ENCODE measurements at regions not wholly inside any gene's neighbourhood (a gene's known extent, or its start where the extent isn't known, plus 50 kb on each side); places are given as distances from the start of the nearest gene placed in this dataset.
"Not testable (repeated sequence)": the region's sequence is repeated elsewhere in the genome, so short reads cannot be mapped to it uniquely, and the experiment has no call there.

GRCh38 chr3:26284503-26284902 lies 338.1 kb upstream of the LRRC3B start:
- not testable (repeated sequence) for H4K12ac ChIP-seq (ENCODE audit: low read depth, low read length); H3K23ac ChIP-seq (ENCODE audit: low read length); H2BK12ac ChIP-seq (ENCODE audit: low read length); H2AK5ac ChIP-seq (ENCODE audit: low read length); H3K27ac ChIP-seq (ENCODE audit: low read depth, low read length); H3K79me2 ChIP-seq (ENCODE audit: control insufficient read depth, insufficient read depth, low read length, poor library complexity); H3K4me2 ChIP-seq (ENCODE audit: low read length); H3K4ac ChIP-seq (ENCODE audit: low read depth, low read length); H2AFZ ChIP-seq (ENCODE audit: insufficient read depth, low read length, poor library complexity); H3K4me1 ChIP-seq (ENCODE audit: control insufficient read depth in 1 of 2, insufficient read depth in 2 of 2, low read length in 2 of 2); H3K14ac ChIP-seq (ENCODE audit: low read length); H2BK120ac ChIP-seq (ENCODE audit: insufficient read depth, low read length, poor library complexity); H3K9ac ChIP-seq (ENCODE audit: low read length); H3K9me3 ChIP-seq (ENCODE audit: insufficient read depth, low read depth, low read length); DNase-seq; H2BK5ac ChIP-seq (ENCODE audit: low read depth, low read length, poor library complexity); H3K18ac ChIP-seq (ENCODE audit: low read length); H3K4me3 ChIP-seq (ENCODE audit: low read depth, low read length); H3K36me3 ChIP-seq (ENCODE audit: control insufficient read depth in 1 of 2, insufficient read depth in 2 of 2, low read length in 2 of 2); H3K27me3 ChIP-seq (ENCODE audit: insufficient read depth, low read length); H4K91ac ChIP-seq (ENCODE audit: low read depth, low read length); H4K8ac ChIP-seq (ENCODE audit: low read depth, low read length); H3K79me1 ChIP-seq (ENCODE audit: low read length)
- WGBS (ENCODE audit: extremely low coverage, insufficient coverage, insufficient read length) = no CpG with 5 or more reads among the region's 4 CpGs

GRCh38 chr3:26291840-26292239 lies 330.7 kb upstream of the LRRC3B start:
- no peak overlapping the region for H4K8ac ChIP-seq (ENCODE audit: low read depth, low read length)
- H4K91ac ChIP-seq (ENCODE audit: low read depth, low read length) = no peak overlapping the region
- no peak overlapping the region for H3K27ac ChIP-seq (ENCODE audit: low read depth, low read length)
- no peaks in the 10 kb centered on the region for H3K4me1 ChIP-seq (ENCODE audit: control insufficient read depth in 1 of 2, insufficient read depth in 2 of 2, low read length in 2 of 2)
- H3K9ac ChIP-seq (ENCODE audit: low read length) = no peak overlapping the region
- no peak overlapping the region for H3K4ac ChIP-seq (ENCODE audit: low read depth, low read length)
- H3K9me3 ChIP-seq (ENCODE audit: insufficient read depth, low read depth, low read length) = no peaks in the 10 kb centered on the region
- H2AK5ac ChIP-seq (ENCODE audit: low read length) = no peak overlapping the region
- no peak overlapping the region for H3K4me3 ChIP-seq (ENCODE audit: low read depth, low read length)
- no peak for DNase-seq
- H2BK5ac ChIP-seq (ENCODE audit: low read depth, low read length, poor library complexity) = no peak overlapping the region
- no peaks in the 10 kb centered on the region for H3K27me3 ChIP-seq (ENCODE audit: insufficient read depth, low read length)
- no peak overlapping the region for H2AFZ ChIP-seq (ENCODE audit: insufficient read depth, low read length, poor library complexity)
- WGBS (ENCODE audit: extremely low coverage, insufficient coverage, insufficient read length) = no CpG with 5 or more reads among the region's 1 CpG
- no peaks in the 10 kb centered on the region for H3K36me3 ChIP-seq (ENCODE audit: control insufficient read depth in 1 of 2, insufficient read depth in 2 of 2, low read length in 2 of 2)
- H3K4me2 ChIP-seq (ENCODE audit: low read length) = no peak overlapping the region
- no peaks in the 10 kb centered on the region for H3K79me2 ChIP-seq (ENCODE audit: control insufficient read depth, insufficient read depth, low read length, poor library complexity)
- H3K18ac ChIP-seq (ENCODE audit: low read length) = no peak overlapping the region
- no peak overlapping the region for H3K14ac ChIP-seq (ENCODE audit: low read length)
- H2BK12ac ChIP-seq (ENCODE audit: low read length) = no peak overlapping the region
- H2BK120ac ChIP-seq (ENCODE audit: insufficient read depth, low read length, poor library complexity) = no peak overlapping the region
- H4K12ac ChIP-seq (ENCODE audit: low read depth, low read length) = no peak overlapping the region
- H3K79me1 ChIP-seq (ENCODE audit: low read length) = no peaks in the 10 kb centered on the region
- no peak overlapping the region for H3K23ac ChIP-seq (ENCODE audit: low read length)

GRCh38 chr3:26292780-26293179 lies 329.8 kb upstream of the LRRC3B start:
- no peak overlapping the region for H4K12ac ChIP-seq (ENCODE audit: low read depth, low read length)
- no peak overlapping the region for H3K23ac ChIP-seq (ENCODE audit: low read length)
- no peak overlapping the region for H3K4me3 ChIP-seq (ENCODE audit: low read depth, low read length)
- H2AFZ ChIP-seq (ENCODE audit: insufficient read depth, low read length, poor library complexity) = no peak overlapping the region
- H2BK120ac ChIP-seq (ENCODE audit: insufficient read depth, low read length, poor library complexity) = no peak overlapping the region
- H3K4me1 ChIP-seq (ENCODE audit: control insufficient read depth in 1 of 2, insufficient read depth in 2 of 2, low read length in 2 of 2) = no peaks in the 10 kb centered on the region
- H3K4me2 ChIP-seq (ENCODE audit: low read length) = no peak overlapping the region
- no peak overlapping the region for H4K8ac ChIP-seq (ENCODE audit: low read depth, low read length)
- no peaks in the 10 kb centered on the region for H3K9me3 ChIP-seq (ENCODE audit: insufficient read depth, low read depth, low read length)
- H3K79me2 ChIP-seq (ENCODE audit: control insufficient read depth, insufficient read depth, low read length, poor library complexity) = no peaks in the 10 kb centered on the region
- H4K91ac ChIP-seq (ENCODE audit: low read depth, low read length) = no peak overlapping the region
- no peaks in the 10 kb centered on the region for H3K79me1 ChIP-seq (ENCODE audit: low read length)
- no peak overlapping the region for H2BK5ac ChIP-seq (ENCODE audit: low read depth, low read length, poor library complexity)
- no peak overlapping the region for H3K14ac ChIP-seq (ENCODE audit: low read length)
- no CpG with 5 or more reads among the region's 1 CpG for WGBS (ENCODE audit: extremely low coverage, insufficient coverage, insufficient read length)
- H3K27ac ChIP-seq (ENCODE audit: low read depth, low read length) = no peak overlapping the region
- H2AK5ac ChIP-seq (ENCODE audit: low read length) = no peak overlapping the region
- H3K27me3 ChIP-seq (ENCODE audit: insufficient read depth, low read length) = no peaks in the 10 kb centered on the region
- H3K4ac ChIP-seq (ENCODE audit: low read depth, low read length) = no peak overlapping the region
- no peak overlapping the region for H2BK12ac ChIP-seq (ENCODE audit: low read length)
- H3K36me3 ChIP-seq (ENCODE audit: control insufficient read depth in 1 of 2, insufficient read depth in 2 of 2, low read length in 2 of 2) = no peaks in the 10 kb centered on the region
- H3K9ac ChIP-seq (ENCODE audit: low read length) = no peak overlapping the region
- no peak overlapping the region for H3K18ac ChIP-seq (ENCODE audit: low read length)
- no peak for DNase-seq

- H3K4me3 ChIP-seq (ENCODE audit: low read depth, low read length) = no peak overlapping the region
- H2BK120ac ChIP-seq (ENCODE audit: insufficient read depth, low read length, poor library complexity) = no peak overlapping the region
- H3K36me3 ChIP-seq (ENCODE audit: control insufficient read depth in 1 of 2, insufficient read depth in 2 of 2, low read length in 2 of 2) = no peaks in the 10 kb centered on the region
- H3K4me1 ChIP-seq (ENCODE audit: control insufficient read depth in 1 of 2, insufficient read depth in 2 of 2, low read length in 2 of 2) = no peaks in the 10 kb centered on the region
- no peaks in the 10 kb centered on the region for H3K9me3 ChIP-seq (ENCODE audit: insufficient read depth, low read depth, low read length)
- no peaks in the 10 kb centered on the region for H3K79me1 ChIP-seq (ENCODE audit: low read length)
- no peak overlapping the region for H4K12ac ChIP-seq (ENCODE audit: low read depth, low read length)
- no peak overlapping the region for H3K23ac ChIP-seq (ENCODE audit: low read length)
- H2AK5ac ChIP-seq (ENCODE audit: low read length) = no peak overlapping the region
- H3K4me2 ChIP-seq (ENCODE audit: low read length) = no peak overlapping the region
- H2BK12ac ChIP-seq (ENCODE audit: low read length) = no peak overlapping the region
- no peak overlapping the region for H4K91ac ChIP-seq (ENCODE audit: low read depth, low read length)
- no peaks in the 10 kb centered on the region for H3K27me3 ChIP-seq (ENCODE audit: insufficient read depth, low read length)
- H4K8ac ChIP-seq (ENCODE audit: low read depth, low read length) = no peak overlapping the region
- no peak overlapping the region for H3K14ac ChIP-seq (ENCODE audit: low read length)
- no peak overlapping the region for H3K18ac ChIP-seq (ENCODE audit: low read length)
- H2BK5ac ChIP-seq (ENCODE audit: low read depth, low read length, poor library complexity) = no peak overlapping the region
- no peaks in the 10 kb centered on the region for H3K79me2 ChIP-seq (ENCODE audit: control insufficient read depth, insufficient read depth, low read length, poor library complexity)
- H3K9ac ChIP-seq (ENCODE audit: low read length) = no peak overlapping the region
- no peak overlapping the region for H3K27ac ChIP-seq (ENCODE audit: low read depth, low read length)
- H2AFZ ChIP-seq (ENCODE audit: insufficient read depth, low read length, poor library complexity) = no peak overlapping the region
- H3K4ac ChIP-seq (ENCODE audit: low read depth, low read length) = no peak overlapping the region
- DNase-seq = no peak
Observed at GRCh38 chr3:26293329-26293844, 329.2 kb upstream of the LRRC3B start.
